HepG2 (cell line): ENCODE measurements at regions not wholly inside any gene's neighbourhood (a gene's known extent, or its start where the extent isn't known, plus 50 kb on each side); places are given as distances from the start of the nearest gene placed in this dataset.

Experiments
- ATAC-seq: fragments of 200-7000 bp; cut with Tn5 transposase; 3 replicates; pipeline ENCODE4 v1.9.1; 2020; ENCODE audit warnings: mild to moderate bottlenecking, moderate library complexity
- BruUV-seq: library from RNA; stranded (reverse); fragments of 400-500 nt; replicated peaks from 2 replicates; lab custom pipeline; 2021; lab: Mats Ljungman, UMichigan
- CTCF ChIA-PET: fragments of 300-600 bp; formaldehyde crosslinking; extraction: SDS; loops from one replicate; lab custom pipeline; 2021; ENCODE audit warnings: low total read pairs, inconsistent platforms, low intra/inter-chr PET ratio; lab: Yijun Ruan, JAX
- POLR2A ChIA-PET: fragments of 350-600 bp; sonication (Branson Sonifier 250); formaldehyde crosslinking; loops from one replicate; lab custom pipeline; 2020; ENCODE audit warnings: antibody characterized with exemption, inconsistent platforms; lab: Yijun Ruan, JAX
- DNase-seq: peaks from one replicate; pipeline ENCODE4 v3.0.0-alpha.2; 2015; ENCODE audit warnings: low spot score
- FAIRE-seq: peaks from 3 replicates; lab custom pipeline; 2011; peaks lifted over from hg19 to GRCh38; lab: Jason Lieb, UNC
- H2AFZ ChIP-seq: one replicate; pipeline ENCODE4 v1.6.1; 2011; ENCODE audit warnings: low read length, inconsistent platforms
- H3K27ac ChIP-seq: fragments of 300-600 bp; 3 replicates; pipeline ENCODE4 v1.8.0; 2011; ENCODE audit warnings: mixed run types, mild to moderate bottlenecking, mixed read lengths, low read length, inconsistent platforms; ENCODE audit not compliant: insufficient read depth; ENCODE audit errors: extremely low read length
- H3K27me3 ChIP-seq, 2 experiments: fragments of 200-600 bp in 1 of 2; 2 replicates in 1 of 2; 3 replicates in 1 of 2; pipeline versions ENCODE4 v1.6.0 to v1.8.0; 2011; ENCODE audit warnings: low read length in 2 of 2, mild to moderate bottlenecking in 2 of 2, moderate library complexity in 2 of 2, inconsistent platforms in 1 of 2; ENCODE audit not compliant: insufficient read depth in 2 of 2, control insufficient read depth in 1 of 2
- H3K36me3 ChIP-seq, 2 experiments: fragments of 200-600 bp in 1 of 2; replicated peaks in 1 of 2; 2 replicates in 1 of 2; 3 replicates in 1 of 2; pipeline versions ENCODE4 v1.5.1 to v1.8.0; 2011; ENCODE audit warnings: low read length in 2 of 2, inconsistent platforms in 1 of 2; ENCODE audit not compliant: insufficient read depth in 2 of 2, control insufficient read depth in 1 of 2
- H3K4me1 ChIP-seq: 2 replicates; pipeline ENCODE4 v1.5.1; 2012; ENCODE audit warnings: low read length, inconsistent platforms; ENCODE audit not compliant: insufficient read depth
- H3K4me2 ChIP-seq: 2 replicates; pipeline ENCODE4 v1.6.0; 2011; ENCODE audit warnings: low read depth, low read length, inconsistent platforms
- H3K4me3 ChIP-seq, 3 experiments: fragments of 200-600 bp in 1 of 3; sonication (generic), shearing (Covaris generic) in 1 of 3; replicated peaks in 1 of 3; 2 replicates each; pipeline ENCODE4 v1.5.1; 2011 to 2016; ENCODE audit warnings: low read length in 3 of 3, inconsistent platforms in 2 of 3, low read depth in 2 of 3, mild to moderate bottlenecking in 2 of 3, control low read depth in 1 of 3, mixed read lengths in 1 of 3; ENCODE audit not compliant: insufficient read depth in 1 of 3
- H3K79me2 ChIP-seq: one replicate; pipeline ENCODE4 v1.6.1; 2011; ENCODE audit warnings: low read length, inconsistent platforms; ENCODE audit not compliant: insufficient read depth
- H3K9ac ChIP-seq: 2 replicates; pipeline ENCODE4 v1.6.0; 2011; ENCODE audit warnings: mild to moderate bottlenecking, low read depth, low read length, inconsistent platforms; ENCODE audit not compliant: insufficient read depth
- H3K9me3 ChIP-seq: 2 replicates; pipeline ENCODE4 v1.5.1; 2012; ENCODE audit warnings: mild to moderate bottlenecking, low read length
- H4K20me1 ChIP-seq: 2 replicates; pipeline ENCODE4 v1.6.0; 2011; ENCODE audit warnings: inconsistent platforms, mild to moderate bottlenecking, low read length, moderate library complexity; ENCODE audit not compliant: insufficient read depth
- ETV6 ChIP-seq: sonication (generic); formaldehyde crosslinking; conservative IDR thresholded peaks from 2 replicates; pipeline ENCODE4 v1.4.0; 2020; ENCODE audit warnings: missing genetic modification reagents
- HOXA7 ChIP-seq: sonication (generic); formaldehyde crosslinking; IDR thresholded peaks from 2 replicates; pipeline ENCODE4 v1.8.1; 2022; ENCODE audit warnings: mild to moderate bottlenecking, missing genetic modification reagents, moderate library complexity
- LRRFIP1 ChIP-seq: sonication (generic); formaldehyde crosslinking; conservative IDR thresholded peaks from 2 replicates; pipeline ENCODE4 v1.4.0; 2020; ENCODE audit warnings: missing genetic modification reagents
- MTA1 ChIP-seq: sonication (generic); formaldehyde crosslinking; IDR thresholded peaks from 2 replicates; pipeline ENCODE4 v1.4.0; 2020; ENCODE audit warnings: missing genetic modification reagents, mild to moderate bottlenecking, borderline replicate concordance
- MYNN ChIP-seq: sonication (generic); formaldehyde crosslinking; IDR thresholded peaks from 2 replicates; pipeline ENCODE4 v1.4.0; 2020; ENCODE audit warnings: mild to moderate bottlenecking, low read depth, missing genetic modification reagents
- SAP130 ChIP-seq: IDR thresholded peaks from 2 replicates; pipeline ENCODE4 v1.6.1; 2016; ENCODE audit warnings: low read depth
- ZNF10 ChIP-seq: sonication (generic); formaldehyde crosslinking; IDR thresholded peaks from 2 replicates; pipeline ENCODE4 v1.4.0; 2020; ENCODE audit warnings: mild to moderate bottlenecking, low read depth, missing genetic modification reagents, borderline replicate concordance
- ZNF350 ChIP-seq: sonication (generic); formaldehyde crosslinking; IDR thresholded peaks from 2 replicates; pipeline ENCODE4 v1.4.0; 2020; ENCODE audit warnings: mild to moderate bottlenecking, low read depth, missing genetic modification reagents, borderline replicate concordance
- ZNF512B ChIP-seq: sonication (generic); formaldehyde crosslinking; IDR thresholded peaks from 2 replicates; pipeline ENCODE4 v1.5.1; 2020; ENCODE audit warnings: missing genetic modification reagents, mild to moderate bottlenecking, borderline replicate concordance
- ZNF605 ChIP-seq: sonication (generic); formaldehyde crosslinking; IDR thresholded peaks from 2 replicates; pipeline ENCODE4 v1.8.0; 2022; ENCODE audit warnings: mild to moderate bottlenecking, missing genetic modification reagents
- ZNF772 ChIP-seq: sonication (generic); formaldehyde crosslinking; IDR thresholded peaks from 2 replicates; pipeline ENCODE4 v1.5.0; 2020; ENCODE audit warnings: mild to moderate bottlenecking, missing genetic modification reagents
- ZSCAN29 ChIP-seq: sonication (generic); formaldehyde crosslinking; conservative IDR thresholded peaks from 2 replicates; pipeline ENCODE4 v1.4.0; 2020; ENCODE audit warnings: mild to moderate bottlenecking, missing genetic modification reagents
- ZSCAN30 ChIP-seq: sonication (generic); formaldehyde crosslinking; IDR thresholded peaks from 2 replicates; pipeline ENCODE4 v1.5.0; 2020; ENCODE audit warnings: mild to moderate bottlenecking, missing genetic modification reagents
- WGBS: methylation state at CpG from one replicate; pipeline ENCODE4 v1.1.6; 2017; ENCODE audit warnings: low lambda C conversion rate; 5-methylcytosine and 5-hydroxymethylcytosine counted together
- in situ Hi-C: cut with HindIII; loops from 2 replicates; pipeline ENCODE4 v1.10.0; 2017; ENCODE audit warnings: low pct_unique_long_range_greater_than_20kb; ENCODE audit not compliant: extremely low pct_ligation_motif_present
- intact Hi-C: fragments of 100-400 bp; cut with micrococcal nuclease; formaldehyde crosslinking; loops from one replicate; pipeline ENCODE4 v1.10.0; 2022; ENCODE audit not compliant: unreplicated experiment

DNA sequence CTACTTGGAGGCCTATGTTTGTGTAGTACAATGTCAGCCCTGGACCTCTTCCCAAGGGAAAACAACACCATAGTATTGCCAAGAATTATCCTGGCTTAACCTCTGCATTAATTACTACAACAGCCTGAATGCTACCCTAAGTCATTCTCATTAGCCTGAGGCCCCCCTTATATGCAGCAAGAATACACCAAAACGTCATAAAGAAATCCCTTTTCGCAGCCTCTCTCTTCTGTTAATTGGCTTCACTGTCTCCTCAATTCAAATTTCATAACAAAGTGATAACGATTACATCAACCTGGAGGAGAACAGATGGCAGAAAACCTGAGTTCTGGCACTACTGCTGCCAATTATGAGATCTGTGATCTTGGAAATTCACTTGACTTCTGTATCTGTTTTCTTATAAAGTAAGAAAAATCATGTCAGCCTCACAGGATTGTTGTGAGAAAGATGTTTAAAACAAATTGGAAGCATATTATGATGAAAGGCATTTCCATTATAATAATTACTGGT, 1663.1 kb downstream of the STIM2 start:
- no peak for ATAC-seq
- Histone ChIP-seq H3K4me1 (no peaks in the 10 kb centered on the region), H3K27me3 (no peaks in the 10 kb centered on the region), H3K4me2 (no peak overlapping the region), H3K27ac (no peak overlapping the region), H3K9me3 (peaks cover 55% of the 10 kb centered on the region), H4K20me1 (no peaks in the 10 kb centered on the region), H3K4me3 (no peak overlapping the region), H2AFZ (no peak overlapping the region), H3K36me3 (no peaks in the 10 kb centered on the region), H3K9ac (no peak overlapping the region), H3K79me2 (no peaks in the 10 kb centered on the region)
- CTCF ChIA-PET: no interaction called here
- FAIRE-seq: no peak
- no peak for TF ChIP-seq MTA1 (CRISPR knock-in tag)
- TF ChIP-seq HOXA7: no peak
- TF ChIP-seq ETV6 (CRISPR knock-in tag): no peak
- no peak for TF ChIP-seq ZNF350 (CRISPR knock-in tag)
- TF ChIP-seq ZSCAN30: no peak
- TF ChIP-seq MYNN: no peak
- TF ChIP-seq SAP130 (CRISPR knock-in tag): no peak
- no peak for TF ChIP-seq ZNF605 (CRISPR knock-in tag)
- POLR2A ChIA-PET: no interaction called here
- intact Hi-C loops: no loop called here
- in situ Hi-C loops: no loop called here
- no TSS peak for BruUV-seq
- 0% methylated on average over 3 of the region's 3 CpGs for WGBS
- no peak for DNase-seq

DNA sequence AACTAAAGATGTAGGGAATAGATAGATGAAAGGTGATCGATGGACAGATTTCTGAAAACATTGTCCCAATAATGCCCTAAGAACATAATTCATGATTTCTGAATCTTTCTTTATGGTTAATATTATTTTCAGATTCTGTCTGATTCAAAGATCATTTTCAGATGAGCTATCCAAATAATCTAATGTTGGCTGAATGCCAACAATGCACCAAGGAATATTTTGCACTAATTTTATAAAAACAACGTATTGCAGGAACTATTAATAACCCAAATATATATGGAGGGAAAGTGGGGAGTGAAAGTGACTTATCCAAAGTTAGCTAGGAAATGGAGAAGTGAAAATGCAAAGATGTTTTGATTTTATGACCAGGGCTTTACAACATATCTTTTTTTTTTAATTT, 1675.5 kb downstream of the STIM2 start:
- Histone ChIP-seq H3K27ac (no peak overlapping the region), H3K36me3 (no peaks in the 10 kb centered on the region), H3K27me3 (no peaks in the 10 kb centered on the region; a peak in 1 of 5 replicates), H3K9ac (no peak overlapping the region), H3K79me2 (no peaks in the 10 kb centered on the region), H3K9me3 (peaks cover 56% of the 10 kb centered on the region), H3K4me3 (no peak overlapping the region), H3K4me2 (no peak overlapping the region), H3K4me1 (no peaks in the 10 kb centered on the region), H4K20me1 (no peaks in the 10 kb centered on the region), H2AFZ (no peak overlapping the region)
- ATAC-seq: no peak
- in situ Hi-C loops: no loop called here
- intact Hi-C loops: no loop called here
- ChIA-PET POLR2A (no interaction called here), CTCF (no interaction called here)
- no TSS peak for BruUV-seq
- no peak for DNase-seq
- no peak for FAIRE-seq
- 47% methylated on average over 2 of the region's 2 CpGs for WGBS
- TF ChIP-seq ZNF772 (no peak), ZNF512B (no peak), ZSCAN29 (no peak), ZNF10 (CRISPR knock-in tag) (no peak), LRRFIP1 (no peak)
